ENCODE measurements at regions not wholly inside any gene's neighbourhood (a gene's known extent, or its start where the extent isn't known, plus 50 kb on each side); places are given as distances from the start of the nearest gene placed in this dataset.
A peak's percentile ranks its signal among the peaks of the same experiment; 100 is the strongest.
"Not testable (repeated sequence)": the region's sequence is repeated elsewhere in the genome, so short reads cannot be mapped to it uniquely, and the experiment has no call there.

- DNase-seq: no peak
Measured at GRCh38 chr5:114830114-114830513, 339.6 kb downstream of the TRIM36 start.

GRCh38 chr5:114822863-114823262, 346.8 kb downstream of the TRIM36 start:
- DNase-seq: no peak

- DNase-seq: no peak
Measured at GRCh38 chr5:114822436-114822835, 347.3 kb downstream of the TRIM36 start.

GRCh38 chr5:114790403-114790792, 379.3 kb downstream of the TRIM36 start:
- DNase-seq: no peak

GRCh38 chr5:114789773-114790402, 379.8 kb downstream of the TRIM36 start:
- peak in 1 of 56 donors; percentile 14 for DNase-seq

- peak in 50 of 56 donors; percentile 2 to 87 (median 37) for DNase-seq
Measured at GRCh38 chr5:114782869-114783268, 386.8 kb downstream of the TRIM36 start.

GRCh38 chr5:114782177-114782576, 387.5 kb downstream of the TRIM36 start:
- DNase-seq: peak in 12 of 56 donors; percentile 1 to 32 (median 6)

GRCh38 chr5:114780290-114780689, 389.4 kb downstream of the TRIM36 start:
- no peak for DNase-seq

GRCh38 chr5:114744406-114744805, 382.5 kb downstream of the KCNN2 start:
- no peak for DNase-seq

GRCh38 chr5:114734238-114734637, 372.4 kb downstream of the KCNN2 start:
- no peak for DNase-seq

- no peak for DNase-seq
Measured at GRCh38 chr5:114729986-114730385, 368.1 kb downstream of the KCNN2 start.

GRCh38 chr5:114727358-114727757, 365.5 kb downstream of the KCNN2 start:
- DNase-seq: no peak

- no peak for DNase-seq
Measured at GRCh38 chr5:114726131-114726530, 364.3 kb downstream of the KCNN2 start.

GRCh38 chr5:114719268-114719667, 357.4 kb downstream of the KCNN2 start:
- DNase-seq: no peak

GRCh38 chr5:114716955-114717354, 355.1 kb downstream of the KCNN2 start:
- no peak for DNase-seq

- DNase-seq: not testable (repeated sequence)
Measured at GRCh38 chr5:114704225-114704893, 342.5 kb downstream of the KCNN2 start.

- DNase-seq: no peak
Measured at GRCh38 chr5:114702731-114703130, 340.9 kb downstream of the KCNN2 start.

- no peak for DNase-seq
Measured at GRCh38 chr5:114702136-114702535, 340.3 kb downstream of the KCNN2 start.

GRCh38 chr5:114700823-114701222, 339.0 kb downstream of the KCNN2 start:
- no peak for DNase-seq

- no peak for DNase-seq
Measured at GRCh38 chr5:114695292-114695904, 333.5 kb downstream of the KCNN2 start.

- no peak for DNase-seq
Measured at GRCh38 chr5:114686356-114686755, 324.5 kb downstream of the KCNN2 start.

GRCh38 chr5:114678778-114679177, 316.9 kb downstream of the KCNN2 start:
- DNase-seq: no peak

GRCh38 chr5:114665551-114665950, 303.7 kb downstream of the KCNN2 start:
- no peak for DNase-seq

Measured in amygdala (tissue), 56 donors.